ENCODE measurements at regions not wholly inside any gene's neighbourhood (a gene's known extent, or its start where the extent isn't known, plus 50 kb on each side); places are given as distances from the start of the nearest gene placed in this dataset.

DNA sequence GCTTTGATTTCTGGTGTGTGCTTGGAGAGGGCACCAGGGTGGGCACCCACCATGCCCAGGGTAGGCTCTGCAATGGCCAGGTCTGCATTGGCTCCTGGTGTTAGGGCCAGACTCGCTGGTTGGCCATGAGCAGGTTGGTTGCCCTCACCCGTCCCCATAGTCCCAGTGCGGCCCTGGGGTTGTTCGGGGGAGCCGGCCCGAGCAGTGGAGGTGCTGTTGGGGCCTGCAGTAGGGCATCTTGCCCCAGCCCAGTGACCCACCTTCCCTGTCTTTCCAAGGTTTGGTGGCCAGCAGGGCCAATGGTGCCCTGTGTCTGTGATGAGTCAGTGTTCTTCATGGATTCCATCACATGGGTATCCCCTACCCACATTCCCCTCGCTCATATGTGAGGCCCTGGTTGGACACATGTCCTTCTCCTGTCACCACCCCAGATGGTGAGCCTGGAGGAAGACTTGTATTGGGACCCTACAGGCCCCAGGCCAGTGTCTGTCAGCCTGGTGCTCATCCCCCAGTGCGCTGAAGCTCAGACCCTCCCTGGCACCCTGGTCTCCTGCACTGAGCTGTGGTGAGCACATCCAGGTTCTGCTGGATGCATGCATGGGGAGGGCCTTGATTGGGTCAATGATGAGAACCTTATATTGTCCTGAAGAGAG, 190.1 kb downstream of the UBE3A start:
- Histone ChIP-seq H3K9me2 (ENCODE audit: insufficient read depth, low read length) (no peaks in the 10 kb centered on the region), H3K9me3 (ENCODE audit: low read length) (peaks cover 6% of the 10 kb centered on the region), H2AFZ (ENCODE audit: low read depth, low read length) (no peak overlapping the region), H3F3A (ENCODE audit: insufficient read depth, low read length, poor library complexity, severe bottlenecking) (no peaks in the 10 kb centered on the region), H3K4me3 (ENCODE audit: low read length) (no peak overlapping the region), H3K27me3 (ENCODE audit: insufficient read depth, low read depth, low read length) (no peaks in the 10 kb centered on the region), H3K27ac (ENCODE audit: low read length) (no peak overlapping the region), H4K20me1 (ENCODE audit: insufficient read depth) (no peaks in the 10 kb centered on the region), H3K36me3 (ENCODE audit: insufficient read depth, low read length) (no peaks in the 10 kb centered on the region), H3K4me2 (ENCODE audit: low read length) (no peak overlapping the region), H3K9ac (ENCODE audit: low read length) (no peak overlapping the region), H3K79me2 (replicated peaks; ENCODE audit: insufficient read depth, low read length) (no peaks in the 10 kb centered on the region)
- TF ChIP-seq, protein P1, sequence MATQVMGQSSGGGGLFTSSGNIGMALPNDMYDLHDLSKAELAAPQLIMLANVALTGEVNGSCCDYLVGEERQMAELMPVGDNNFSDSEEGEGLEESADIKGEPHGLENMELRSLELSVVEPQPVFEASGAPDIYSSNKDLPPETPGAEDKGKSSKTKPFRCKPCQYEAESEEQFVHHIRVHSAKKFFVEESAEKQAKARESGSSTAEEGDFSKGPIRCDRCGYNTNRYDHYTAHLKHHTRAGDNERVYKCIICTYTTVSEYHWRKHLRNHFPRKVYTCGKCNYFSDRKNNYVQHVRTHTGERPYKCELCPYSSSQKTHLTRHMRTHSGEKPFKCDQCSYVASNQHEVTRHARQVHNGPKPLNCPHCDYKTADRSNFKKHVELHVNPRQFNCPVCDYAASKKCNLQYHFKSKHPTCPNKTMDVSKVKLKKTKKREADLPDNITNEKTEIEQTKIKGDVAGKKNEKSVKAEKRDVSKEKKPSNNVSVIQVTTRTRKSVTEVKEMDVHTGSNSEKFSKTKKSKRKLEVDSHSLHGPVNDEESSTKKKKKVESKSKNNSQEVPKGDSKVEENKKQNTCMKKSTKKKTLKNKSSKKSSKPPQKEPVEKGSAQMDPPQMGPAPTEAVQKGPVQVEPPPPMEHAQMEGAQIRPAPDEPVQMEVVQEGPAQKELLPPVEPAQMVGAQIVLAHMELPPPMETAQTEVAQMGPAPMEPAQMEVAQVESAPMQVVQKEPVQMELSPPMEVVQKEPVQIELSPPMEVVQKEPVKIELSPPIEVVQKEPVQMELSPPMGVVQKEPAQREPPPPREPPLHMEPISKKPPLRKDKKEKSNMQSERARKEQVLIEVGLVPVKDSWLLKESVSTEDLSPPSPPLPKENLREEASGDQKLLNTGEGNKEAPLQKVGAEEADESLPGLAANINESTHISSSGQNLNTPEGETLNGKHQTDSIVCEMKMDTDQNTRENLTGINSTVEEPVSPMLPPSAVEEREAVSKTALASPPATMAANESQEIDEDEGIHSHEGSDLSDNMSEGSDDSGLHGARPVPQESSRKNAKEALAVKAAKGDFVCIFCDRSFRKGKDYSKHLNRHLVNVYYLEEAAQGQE (IDR thresholded peaks at IDR 0.05; ENCODE audit: borderline replicate concordance), result no peak
- TF ChIP-seq, protein P2, sequence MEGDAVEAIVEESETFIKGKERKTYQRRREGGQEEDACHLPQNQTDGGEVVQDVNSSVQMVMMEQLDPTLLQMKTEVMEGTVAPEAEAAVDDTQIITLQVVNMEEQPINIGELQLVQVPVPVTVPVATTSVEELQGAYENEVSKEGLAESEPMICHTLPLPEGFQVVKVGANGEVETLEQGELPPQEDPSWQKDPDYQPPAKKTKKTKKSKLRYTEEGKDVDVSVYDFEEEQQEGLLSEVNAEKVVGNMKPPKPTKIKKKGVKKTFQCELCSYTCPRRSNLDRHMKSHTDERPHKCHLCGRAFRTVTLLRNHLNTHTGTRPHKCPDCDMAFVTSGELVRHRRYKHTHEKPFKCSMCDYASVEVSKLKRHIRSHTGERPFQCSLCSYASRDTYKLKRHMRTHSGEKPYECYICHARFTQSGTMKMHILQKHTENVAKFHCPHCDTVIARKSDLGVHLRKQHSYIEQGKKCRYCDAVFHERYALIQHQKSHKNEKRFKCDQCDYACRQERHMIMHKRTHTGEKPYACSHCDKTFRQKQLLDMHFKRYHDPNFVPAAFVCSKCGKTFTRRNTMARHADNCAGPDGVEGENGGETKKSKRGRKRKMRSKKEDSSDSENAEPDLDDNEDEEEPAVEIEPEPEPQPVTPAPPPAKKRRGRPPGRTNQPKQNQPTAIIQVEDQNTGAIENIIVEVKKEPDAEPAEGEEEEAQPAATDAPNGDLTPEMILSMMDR (IDR thresholded peaks at IDR 0.05; ENCODE audit: poor library complexity, severe bottlenecking), result no peak
- TF ChIP-seq POLR2AphosphoS5 (IDR thresholded peaks at IDR 0.05), result no peak
- no peak for TF ChIP-seq MXI1 (conservative IDR thresholded peaks at IDR 0.05; ENCODE audit: poor library complexity, severe bottlenecking)
- no peak for TF ChIP-seq EZH2 (IDR thresholded peaks at IDR 0.05; ENCODE audit: borderline replicate concordance, insufficient read depth, low read length, poor library complexity, severe bottlenecking)
- TF ChIP-seq SMC3 (conservative IDR thresholded peaks at IDR 0.05; ENCODE audit: poor library complexity), result no peak
- no peak for TF ChIP-seq TAF1 (IDR thresholded peaks at IDR 0.05; ENCODE audit: low read depth)
- TF ChIP-seq EP300 (conservative IDR thresholded peaks at IDR 0.05; ENCODE audit: poor library complexity, severe bottlenecking), result no peak
- no peak for TF ChIP-seq RAD21 (conservative IDR thresholded peaks at IDR 0.05)

DNA sequence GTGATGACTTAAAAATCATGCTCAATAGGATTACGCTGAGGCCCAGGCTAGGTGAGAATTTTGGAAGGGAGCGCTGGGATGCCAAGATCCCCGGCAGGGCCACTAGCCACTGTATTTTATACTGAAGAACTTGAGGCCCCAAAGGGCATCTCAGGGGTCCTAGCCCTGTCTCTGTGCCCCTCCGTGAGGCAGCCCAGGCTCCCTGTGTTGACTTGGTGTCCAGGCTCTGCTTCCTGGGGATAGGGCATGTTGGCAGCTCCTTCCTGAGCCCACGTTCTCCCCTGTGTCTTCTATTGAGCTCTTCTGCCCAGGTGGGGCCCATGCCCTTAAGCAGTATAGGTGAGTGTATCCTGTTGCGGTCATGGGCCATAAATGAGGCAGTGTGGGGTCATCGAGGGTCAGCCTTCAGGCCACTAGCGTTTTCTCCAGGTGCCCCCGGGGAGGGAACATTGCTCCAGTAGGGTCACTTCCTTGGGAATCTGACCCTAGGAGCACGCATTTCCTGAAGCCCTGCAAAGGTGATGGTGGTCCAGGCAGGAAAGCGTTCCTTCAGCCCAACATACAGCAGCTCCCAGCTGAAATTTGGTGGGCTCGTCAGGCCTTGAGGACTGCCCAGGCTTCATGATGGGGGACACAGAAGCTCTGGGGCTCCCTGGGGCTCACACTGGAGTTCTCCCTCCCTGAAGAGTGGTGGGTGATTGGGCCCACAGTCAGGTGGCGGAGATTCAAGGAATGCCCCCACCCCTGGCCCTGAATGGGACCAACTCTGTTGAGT, 189.4 kb downstream of the UBE3A start:
- Histone ChIP-seq H3K4me3 (ENCODE audit: low read length) (no peak overlapping the region), H3K9me2 (ENCODE audit: insufficient read depth, low read length) (no peaks in the 10 kb centered on the region), H3K27me3 (ENCODE audit: insufficient read depth, low read depth, low read length) (no peaks in the 10 kb centered on the region), H2AFZ (ENCODE audit: low read depth, low read length) (no peak overlapping the region), H3K9me3 (ENCODE audit: low read length) (peaks cover 6% of the 10 kb centered on the region), H3K79me2 (replicated peaks; ENCODE audit: insufficient read depth, low read length) (no peaks in the 10 kb centered on the region), H3K27ac (ENCODE audit: low read length) (no peak overlapping the region), H4K20me1 (ENCODE audit: insufficient read depth) (no peaks in the 10 kb centered on the region), H3K4me2 (ENCODE audit: low read length) (no peak overlapping the region), H3K36me3 (ENCODE audit: insufficient read depth, low read length) (no peaks in the 10 kb centered on the region), H3F3A (ENCODE audit: insufficient read depth, low read length, poor library complexity, severe bottlenecking) (no peaks in the 10 kb centered on the region), H3K9ac (ENCODE audit: low read length) (no peak overlapping the region)
- TF ChIP-seq POLR2AphosphoS5 (IDR thresholded peaks at IDR 0.05), result no peak
- no peak for TF ChIP-seq TAF1 (IDR thresholded peaks at IDR 0.05; ENCODE audit: low read depth)
- TF ChIP-seq RAD21 (conservative IDR thresholded peaks at IDR 0.05), result no peak
- TF ChIP-seq EZH2 (IDR thresholded peaks at IDR 0.05; ENCODE audit: borderline replicate concordance, insufficient read depth, low read length, poor library complexity, severe bottlenecking), result no peak
- TF ChIP-seq, protein P1 (IDR thresholded peaks at IDR 0.05; ENCODE audit: borderline replicate concordance), result no peak
- TF ChIP-seq SMC3 (conservative IDR thresholded peaks at IDR 0.05; ENCODE audit: poor library complexity), result no peak
- TF ChIP-seq MXI1 (conservative IDR thresholded peaks at IDR 0.05; ENCODE audit: poor library complexity, severe bottlenecking), result no peak
- TF ChIP-seq, protein P2 (IDR thresholded peaks at IDR 0.05; ENCODE audit: poor library complexity, severe bottlenecking), result no peak
- TF ChIP-seq EP300 (conservative IDR thresholded peaks at IDR 0.05; ENCODE audit: poor library complexity, severe bottlenecking), result no peak
